ENCODE measurements at regions not wholly inside any gene's neighbourhood (a gene's known extent, or its start where the extent isn't known, plus 50 kb on each side); places are given as distances from the start of the nearest gene placed in this dataset.

- DNase-seq = no peak
Measured at GRCh38 chr6:163777716-163778115, 363.2 kb downstream of the QKI start.

GRCh38 chr6:163776906-163777686, 362.6 kb downstream of the QKI start:
- no peak for DNase-seq

GRCh38 chr6:163776196-163776905, 361.8 kb downstream of the QKI start:
- DNase-seq = no peak

- no peak for DNase-seq
Measured at GRCh38 chr6:163775313-163775712, 360.8 kb downstream of the QKI start.

- DNase-seq = no peak
Measured at GRCh38 chr6:163774485-163774884, 360.0 kb downstream of the QKI start.

GRCh38 chr6:163773646-163774045, 359.1 kb downstream of the QKI start:
- DNase-seq = no peak

- DNase-seq = no peak
Measured at GRCh38 chr6:163772701-163773100, 358.2 kb downstream of the QKI start.

- no peak for DNase-seq
Measured at GRCh38 chr6:163771180-163771579, 356.7 kb downstream of the QKI start.

GRCh38 chr6:163768905-163769304, 354.4 kb downstream of the QKI start:
- DNase-seq = no peak

- DNase-seq = no peak
Measured at GRCh38 chr6:163766936-163767335, 352.4 kb downstream of the QKI start.

GRCh38 chr6:163765335-163765734, 350.8 kb downstream of the QKI start:
- no peak for DNase-seq

- DNase-seq = no peak
Measured at GRCh38 chr6:163764565-163764964, 350.0 kb downstream of the QKI start.

GRCh38 chr6:163761481-163761880, 347.0 kb downstream of the QKI start:
- no peak for DNase-seq

- no peak for DNase-seq
Measured at GRCh38 chr6:163760860-163761259, 346.3 kb downstream of the QKI start.

- DNase-seq = no peak
Measured at GRCh38 chr6:163759542-163759941, 345.0 kb downstream of the QKI start.

GRCh38 chr6:163757520-163757919, 343.0 kb downstream of the QKI start:
- DNase-seq = no peak

GRCh38 chr6:163756079-163756478, 341.6 kb downstream of the QKI start:
- DNase-seq = no peak

- DNase-seq = no peak
Measured at GRCh38 chr6:163754866-163755265, 340.3 kb downstream of the QKI start.

- no peak for DNase-seq
Measured at GRCh38 chr6:163753430-163753829, 338.9 kb downstream of the QKI start.

GRCh38 chr6:163752446-163752845, 337.9 kb downstream of the QKI start:
- DNase-seq = no peak

GRCh38 chr6:163751032-163751525, 336.6 kb downstream of the QKI start:
- DNase-seq = no peak

- DNase-seq = no peak
Measured at GRCh38 chr6:163750431-163751031, 336.0 kb downstream of the QKI start.

GRCh38 chr6:163748886-163749285, 334.4 kb downstream of the QKI start:
- no peak for DNase-seq

- no peak for DNase-seq
Measured at GRCh38 chr6:163748036-163748435, 333.5 kb downstream of the QKI start.

All from central memory CD4-positive, alpha-beta T cell (primary cell).